Vagina (tissue), 2 donors: ENCODE measurements at regions not wholly inside any gene's neighbourhood (a gene's known extent, or its start where the extent isn't known, plus 50 kb on each side); places are given as distances from the start of the nearest gene placed in this dataset.

Source experiments
- DNase-seq, 2 donors: peaks; one replicate each; pipeline ENCODE4 v3.0.0-alpha.2; 2017; ENCODE audit errors: extremely low spot score in 2 of 2
- H3K27ac ChIP-seq: fragments of 200-600 bp; sonication (generic); one replicate; pipeline ENCODE4 v1.5.1; 2019
- H3K27me3 ChIP-seq: fragments of 200-600 bp; sonication (generic); one replicate; pipeline ENCODE4 v1.5.1; 2019
- H3K36me3 ChIP-seq, 2 donors: fragments of 200-600 bp; sonication (generic); one replicate each; pipeline ENCODE4 v1.5.1; 2017 to 2019
- H3K4me1 ChIP-seq: fragments of 200-600 bp; sonication (generic); one replicate; pipeline ENCODE4 v1.5.1; 2019
- H3K4me3 ChIP-seq, 2 donors: fragments of 200-600 bp; sonication (generic); 1 replicate in 1 of 2; 2 replicates in 1 of 2; pipeline ENCODE4 v1.5.1; 2016 to 2019
- H3K9me3 ChIP-seq: fragments of 200-600 bp; sonication (generic); one replicate; pipeline ENCODE4 v1.5.1; 2019
- CTCF ChIP-seq, 3 experiments: fragments of 450-650 bp in 2 of 3; fragments of 200-600 bp in 1 of 3; sonication (generic) in 1 of 3; IDR thresholded peaks; one replicate each; pipeline ENCODE4 v1.5.1; 2017 to 2019; ENCODE audit warnings: antibody characterized with exemption in 3 of 3, mild to moderate bottlenecking in 2 of 3, moderate library complexity in 2 of 3
- POLR2A ChIP-seq, 2 donors: fragments of 450-650 bp; IDR thresholded peaks; one replicate each; pipeline ENCODE4 v1.6.1; 2017; ENCODE audit warnings: antibody characterized with exemption in 2 of 2, mild to moderate bottlenecking in 2 of 2, moderate library complexity in 2 of 2
- POLR2AphosphoS5 ChIP-seq, 2 donors: sonication (generic); formaldehyde crosslinking; IDR thresholded peaks; one replicate each; pipeline ENCODE4 v1.9.0; 2017; ENCODE audit warnings: antibody characterized with exemption in 2 of 2, mild to moderate bottlenecking in 2 of 2, low read depth in 1 of 2; ENCODE audit not compliant: insufficient read depth in 1 of 2
- intact Hi-C: fragments of 100-400 bp; cut with DNase I; formaldehyde crosslinking; loops from one replicate; pipeline ENCODE4 v1.15.1; 2023

GRCh38 chr12:27387473-27387872 lies 54.8 kb downstream of the BMAL2 start:
- H3K9me3 ChIP-seq, result no peaks in the 10 kb centered on the region
- DNase-seq, result no peak
- no peak overlapping the region for H3K27ac ChIP-seq
- TF ChIP-seq POLR2AphosphoS5 (IDR thresholded peaks at IDR 0.05; ENCODE audit: insufficient read depth in 1 of 2, low read depth in 1 of 2), result no peak
- no peaks in the 10 kb centered on the region for H3K27me3 ChIP-seq
- H3K36me3 ChIP-seq, result no peaks in the 10 kb centered on the region
- H3K4me1 ChIP-seq, result no peaks in the 10 kb centered on the region
- intact Hi-C loops, result no loop called here
- H3K4me3 ChIP-seq, result no peak overlapping the region

- Histone ChIP-seq H3K36me3 (no peaks in the 10 kb centered on the region), H3K4me3 (no peak overlapping the region), H3K4me1 (no peaks in the 10 kb centered on the region), H3K27me3 (no peaks in the 10 kb centered on the region), H3K27ac (no peak overlapping the region), H3K9me3 (no peaks in the 10 kb centered on the region)
- no peak for DNase-seq
- intact Hi-C loops, result no loop called here
- TF ChIP-seq POLR2A (IDR thresholded peaks at IDR 0.05) (no peak), POLR2AphosphoS5 (IDR thresholded peaks at IDR 0.05; ENCODE audit: insufficient read depth in 1 of 2, low read depth in 1 of 2) (no peak), CTCF (IDR thresholded peaks at IDR 0.05) (no peak)
Measured at GRCh38 chr12:27388650-27389049, 56.0 kb downstream of the BMAL2 start.

GRCh38 chr12:27394676-27395075 lies 51.9 kb upstream of the SMCO2 start:
- Histone ChIP-seq H3K9me3 (no peaks in the 10 kb centered on the region), H3K27me3 (no peaks in the 10 kb centered on the region), H3K4me3 (no peak overlapping the region), H3K4me1 (no peaks in the 10 kb centered on the region), H3K36me3 (no peaks in the 10 kb centered on the region), H3K27ac (no peak overlapping the region)
- intact Hi-C loops, result no loop called here
- no peak for DNase-seq
- TF ChIP-seq POLR2A (IDR thresholded peaks at IDR 0.05), result no peak
- no peak for TF ChIP-seq POLR2AphosphoS5 (IDR thresholded peaks at IDR 0.05; ENCODE audit: insufficient read depth in 1 of 2, low read depth in 1 of 2)
- TF ChIP-seq CTCF (IDR thresholded peaks at IDR 0.05), result no peak

GRCh38 chr12:27396216-27396815 lies 50.2 kb upstream of the SMCO2 start:
- H3K36me3 ChIP-seq, result no peaks in the 10 kb centered on the region
- DNase-seq, result no peak
- TF ChIP-seq CTCF (IDR thresholded peaks at IDR 0.05), result no peak
- no peak for TF ChIP-seq POLR2AphosphoS5 (IDR thresholded peaks at IDR 0.05; ENCODE audit: insufficient read depth in 1 of 2, low read depth in 1 of 2)
- no peak for TF ChIP-seq POLR2A (IDR thresholded peaks at IDR 0.05)
- no peaks in the 10 kb centered on the region for H3K27me3 ChIP-seq
- H3K4me1 ChIP-seq, result no peaks in the 10 kb centered on the region
- no peak overlapping the region for H3K4me3 ChIP-seq
- H3K27ac ChIP-seq, result no peak overlapping the region
- no peaks in the 10 kb centered on the region for H3K9me3 ChIP-seq
- intact Hi-C loops, result no loop called here
